ENCODE measurements at regions not wholly inside any gene's neighbourhood (a gene's known extent, or its start where the extent isn't known, plus 50 kb on each side); places are given as distances from the start of the nearest gene placed in this dataset.

- TF ChIP-seq CTCF (conservative IDR thresholded peaks at IDR 0.05; ENCODE audit: low read length), result peak; percentile 80
- TF ChIP-seq EZH2phosphoT487 (IDR thresholded peaks at IDR 0.05; ENCODE audit: borderline replicate concordance, low read depth, low read length), result no peak
Observed at GRCh38 chr15:25501828-25502446, 63.1 kb upstream of the UBE3A start.

Data from OCI-LY7 (cell line).